NCI-H1092 treated with DMSO at 0.1 percent for 48 hours (cell line): ENCODE measurements at regions not wholly inside any gene's neighbourhood (a gene's known extent, or its start where the extent isn't known, plus 50 kb on each side); places are given as distances from the start of the nearest gene placed in this dataset.

ENCODE experiments used
- DNase-seq: peaks from one replicate; lab custom pipeline; 2025; lab: John Stamatoyannopoulos, UW

DNA sequence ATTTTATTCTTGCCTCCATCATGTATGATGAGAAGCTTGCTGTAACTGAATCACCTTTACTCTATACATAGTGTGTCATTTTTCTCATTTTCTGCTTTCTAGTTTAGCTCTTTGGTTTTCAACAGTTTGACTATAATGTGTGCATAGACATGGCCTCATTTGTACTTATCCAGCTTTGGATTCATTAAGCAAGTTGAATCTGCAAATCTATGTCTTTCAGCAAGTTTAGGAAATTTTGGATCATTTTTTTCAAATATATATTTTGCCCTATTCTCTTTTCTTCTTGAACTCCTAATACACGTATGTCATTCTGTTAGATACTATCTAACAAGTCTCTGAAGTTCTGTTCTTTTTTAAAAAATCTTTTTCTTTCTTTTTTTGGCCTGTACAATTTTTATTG is 57.8 kb downstream of the PRLHR start:
- DNase-seq = no peak

DNA sequence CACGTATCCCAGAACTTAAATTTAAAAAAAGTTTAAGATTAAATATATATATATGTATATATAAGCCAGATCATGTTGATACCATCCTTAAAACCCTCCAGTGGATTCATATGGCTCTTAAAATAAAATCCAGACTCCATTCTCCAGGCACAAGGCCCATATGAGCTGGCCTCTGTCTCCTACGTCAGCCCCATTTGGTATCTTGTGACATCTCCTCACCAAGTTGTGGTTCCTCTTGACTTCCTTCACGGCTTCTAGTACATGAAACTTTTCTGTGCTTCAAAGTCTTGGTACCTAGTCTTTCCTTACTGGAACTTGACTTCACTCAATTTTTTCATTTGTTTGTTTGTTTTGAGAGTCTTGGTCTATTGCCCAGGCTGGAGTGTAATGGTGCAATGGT is 61.3 kb downstream of the PRLHR start:
- no peak for DNase-seq

DNA sequence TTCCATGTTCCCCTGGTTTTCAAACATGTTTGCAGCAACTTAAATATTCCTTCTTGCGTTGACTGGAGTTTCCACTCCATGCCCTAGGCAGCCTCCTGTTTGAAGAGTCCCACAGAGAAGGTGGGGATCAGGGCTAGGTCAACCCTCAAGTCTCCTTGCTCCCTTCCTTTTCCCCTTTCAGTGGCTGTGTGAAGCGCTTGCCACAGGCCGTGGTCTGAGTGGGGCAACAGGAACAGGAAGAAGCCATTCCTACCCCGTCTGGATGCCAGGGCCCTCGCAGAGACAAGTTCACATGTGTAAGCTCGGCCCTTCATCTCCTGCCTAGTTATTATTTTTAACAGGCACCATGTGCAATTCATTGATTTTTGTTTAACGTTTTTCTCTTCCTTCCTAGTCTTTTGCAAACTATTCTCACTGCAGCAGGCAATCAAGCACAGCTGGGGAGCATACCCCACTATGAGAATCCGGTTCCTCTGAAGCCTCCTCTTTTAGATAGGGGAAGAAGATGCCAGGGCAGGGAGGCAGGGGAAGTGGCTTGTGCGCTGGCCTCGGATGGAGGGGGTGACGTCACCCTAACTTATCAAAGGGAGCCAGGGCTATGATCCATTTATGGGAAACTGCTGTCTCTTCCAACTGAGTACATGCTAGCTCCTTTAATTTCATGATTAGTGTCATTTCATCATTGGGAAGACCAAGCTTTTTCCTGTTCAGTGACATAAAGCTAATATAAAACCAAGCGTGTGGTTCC is 64.2 kb downstream of the PRLHR start:
- DNase-seq = no peak

DNA sequence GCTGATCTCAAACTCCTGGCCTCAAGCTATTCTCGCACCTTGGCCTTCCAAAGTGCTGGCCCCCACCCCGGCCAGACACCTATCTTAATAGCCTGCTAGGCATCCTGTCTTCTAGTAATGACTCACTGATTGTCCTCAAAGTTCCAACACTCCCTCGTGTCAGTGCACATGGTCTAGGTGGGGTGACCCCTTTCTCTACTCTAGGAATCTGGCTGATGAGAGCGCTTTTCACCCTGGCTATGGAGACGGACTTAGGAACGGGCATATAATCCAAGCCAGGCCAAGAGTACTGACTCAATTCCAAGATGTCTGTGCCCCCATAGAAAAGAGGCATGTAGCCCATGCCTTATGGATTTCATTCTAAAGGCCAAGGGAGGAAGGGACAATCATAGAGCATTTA is 67.0 kb downstream of the PRLHR start:
- no peak for DNase-seq

DNA sequence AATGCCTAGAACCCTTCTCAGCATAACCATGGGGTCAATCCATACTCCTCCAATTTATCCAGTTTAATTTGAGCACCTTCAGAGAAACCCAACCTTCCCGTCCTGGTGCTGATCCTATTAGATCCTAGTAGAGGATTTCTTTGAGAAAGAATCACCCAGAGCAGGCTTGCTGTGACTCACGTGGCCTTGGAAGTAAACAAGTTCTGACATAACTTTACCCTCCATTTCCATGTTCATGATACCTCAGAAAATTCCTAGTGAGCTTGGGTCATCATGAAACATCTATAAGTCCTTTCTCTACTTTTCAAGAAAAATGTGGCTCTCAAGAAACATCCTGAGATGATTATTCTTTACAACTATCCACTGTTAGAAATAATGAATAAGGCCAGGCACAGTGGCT is 71.7 kb downstream of the PRLHR start:
- DNase-seq = no peak

DNA sequence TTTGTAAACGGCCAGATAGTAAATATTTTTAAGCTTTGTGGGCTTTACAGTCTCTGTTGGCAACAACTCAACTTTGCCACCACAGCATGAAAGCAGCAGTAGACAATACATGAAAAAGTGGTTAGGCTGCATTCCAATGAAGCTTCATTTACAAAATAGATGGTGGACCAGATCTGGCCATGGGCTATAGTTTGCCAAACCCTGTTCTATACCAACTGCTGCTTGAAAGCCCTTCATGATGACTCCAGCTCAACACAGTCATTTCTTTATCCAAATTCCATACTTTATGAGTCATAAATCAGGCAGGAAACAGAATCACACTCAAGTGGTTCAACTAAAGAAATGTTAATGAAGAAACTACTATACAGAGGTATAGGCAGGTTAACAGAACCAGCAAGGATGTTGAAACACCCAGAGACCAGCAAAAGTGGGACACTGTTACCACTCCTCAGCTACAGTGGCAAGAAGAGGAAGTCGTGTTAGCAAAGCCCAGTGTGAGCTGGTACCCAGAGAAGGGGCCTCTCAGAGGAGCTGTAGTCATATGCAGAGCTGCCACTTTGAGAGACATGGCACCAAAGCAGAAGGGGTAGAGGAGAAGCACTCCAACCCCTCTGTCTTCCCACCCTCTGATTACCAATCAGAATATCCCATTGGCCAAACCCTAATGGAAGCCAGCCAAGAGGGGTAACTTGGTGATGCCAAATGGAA is 72.5 kb downstream of the PRLHR start:
- DNase-seq = no peak

DNA sequence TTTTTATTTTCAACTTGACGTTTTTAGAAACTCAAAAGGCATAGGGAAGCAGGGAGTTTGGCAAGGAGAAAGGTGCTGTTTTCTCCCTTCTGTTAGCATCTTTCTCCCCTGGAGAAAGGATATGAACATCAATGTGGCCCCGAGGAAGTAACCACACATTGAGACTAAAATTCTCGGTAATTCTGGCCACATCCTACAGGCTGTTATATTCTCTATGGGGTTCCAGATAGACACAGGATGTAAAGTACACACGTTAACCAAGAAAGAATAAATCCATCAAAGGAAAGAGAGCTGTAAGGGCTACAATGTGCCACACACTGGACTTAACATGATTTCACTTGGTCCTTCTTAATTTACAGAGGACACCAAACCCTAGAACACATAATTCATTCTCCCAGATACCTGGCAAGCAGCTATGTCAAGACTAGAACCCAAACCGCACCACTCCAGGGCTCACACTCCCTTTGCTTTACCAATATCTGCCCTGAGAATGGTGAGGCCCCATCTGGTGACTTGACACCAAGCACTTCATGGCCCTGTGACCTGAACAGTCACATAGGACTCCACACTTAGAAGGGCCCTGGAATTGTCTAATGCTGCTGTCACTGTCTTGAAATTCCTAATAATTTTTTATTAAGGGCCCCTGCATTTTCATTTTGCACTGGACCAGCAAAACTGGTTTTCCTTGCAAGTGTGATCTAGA is 73.9 kb downstream of the PRLHR start:
- no peak for DNase-seq

DNA sequence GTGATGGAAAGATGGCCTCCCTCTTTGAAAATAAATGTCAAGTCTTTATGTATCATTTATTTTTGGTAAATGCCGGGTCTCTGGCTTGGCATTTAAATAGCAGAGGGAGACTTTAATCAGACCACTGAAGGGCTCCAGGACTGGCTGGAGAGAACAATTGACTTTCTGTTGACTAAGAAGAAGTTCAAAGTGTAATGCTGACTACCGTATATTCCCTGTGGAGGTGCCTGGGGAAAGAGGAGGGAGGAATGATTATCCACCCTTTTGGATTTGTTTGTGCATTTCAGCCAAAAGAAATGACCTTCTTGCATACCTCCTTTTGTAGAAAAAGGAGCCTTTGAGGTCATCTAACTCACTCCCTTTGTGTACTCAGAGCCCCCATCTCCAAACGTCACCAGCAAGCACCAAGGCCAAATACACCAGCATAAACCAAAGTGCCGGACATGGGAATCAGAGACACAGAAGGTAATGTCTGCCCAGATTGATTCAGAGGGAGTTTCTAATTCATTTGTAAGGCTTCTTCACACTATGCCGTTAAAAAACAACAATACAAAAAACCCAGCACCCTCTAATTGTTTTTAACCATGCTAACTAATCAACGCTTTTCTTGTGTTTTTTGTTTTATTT is 75.2 kb downstream of the PRLHR start:
- no peak for DNase-seq

DNA sequence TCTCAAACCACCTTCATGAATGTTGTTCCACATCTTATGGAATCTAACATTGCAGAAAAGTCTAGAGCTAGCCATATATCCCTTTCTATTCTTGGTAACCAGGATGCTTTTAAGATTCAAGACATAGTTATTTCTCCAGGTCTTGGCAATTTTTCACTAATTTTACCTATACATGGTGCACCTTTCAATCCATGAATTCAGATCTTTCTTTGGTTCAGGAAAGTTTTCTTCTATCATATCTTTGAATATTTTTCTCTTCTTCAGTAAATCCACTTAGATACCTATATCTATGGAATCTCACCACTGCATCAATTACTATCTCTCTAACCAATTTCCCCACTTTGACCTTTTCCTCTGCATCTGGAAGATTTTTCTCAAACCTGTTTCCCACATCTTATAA is 77.4 kb downstream of the PRLHR start:
- DNase-seq = no peak

DNA sequence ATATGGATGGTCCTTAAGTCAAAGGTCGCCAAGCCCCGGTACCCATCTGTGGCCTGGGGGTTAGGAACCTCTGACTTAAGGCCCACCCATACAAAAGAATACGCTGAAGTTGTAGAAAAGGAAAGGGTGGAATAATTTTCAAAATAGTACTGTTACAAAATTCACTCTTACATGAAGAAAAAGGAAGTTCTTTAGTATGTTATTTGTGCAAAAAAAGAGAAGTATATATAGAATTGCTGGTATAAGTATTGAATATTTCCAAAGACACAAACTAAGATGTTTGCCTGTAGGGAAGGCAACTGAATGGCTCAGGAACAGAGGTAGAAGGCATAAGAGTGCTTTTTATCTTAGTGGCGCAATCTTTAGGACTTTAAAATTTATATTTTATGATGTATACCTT is 78.7 kb downstream of the PRLHR start:
- DNase-seq = no peak

DNA sequence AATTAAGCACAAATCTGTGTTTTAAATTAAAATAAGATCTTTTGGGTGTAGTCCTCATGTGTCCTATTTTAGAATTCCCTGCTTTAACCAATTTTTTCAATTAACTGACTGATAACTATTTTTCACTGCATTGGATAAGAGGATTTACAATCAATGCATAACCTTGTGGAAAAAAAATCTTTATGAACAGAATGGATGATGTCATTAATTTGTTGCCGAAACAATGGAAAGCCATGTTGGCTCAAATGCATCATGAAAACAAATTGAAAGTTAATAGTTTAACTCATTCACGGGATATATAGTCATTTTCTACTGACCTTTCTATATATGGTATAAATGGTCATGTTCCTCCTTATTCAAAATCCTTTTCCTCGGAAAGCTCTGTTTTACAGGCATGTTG is 82.3 kb downstream of the PRLHR start:
- no peak for DNase-seq

DNA sequence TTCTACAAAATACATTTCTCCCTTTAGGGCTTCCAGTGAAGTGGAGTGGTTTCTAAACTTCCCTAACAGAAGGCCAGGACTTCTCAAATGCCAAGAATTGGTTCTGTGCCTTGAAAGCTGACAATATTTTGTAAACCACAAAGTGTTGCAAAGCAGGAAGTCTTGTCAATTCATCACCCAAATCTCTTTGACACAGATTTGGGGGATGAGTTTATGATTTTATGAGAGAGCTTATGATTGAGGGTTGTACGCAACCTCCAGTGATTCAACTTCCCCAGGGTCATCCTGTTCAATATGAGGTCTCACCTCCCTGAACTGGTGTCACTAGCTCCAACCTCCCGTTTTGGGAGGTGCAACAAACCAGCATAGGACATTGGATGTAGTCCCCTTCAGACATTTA is 83.7 kb downstream of the PRLHR start:
- no peak for DNase-seq

DNA sequence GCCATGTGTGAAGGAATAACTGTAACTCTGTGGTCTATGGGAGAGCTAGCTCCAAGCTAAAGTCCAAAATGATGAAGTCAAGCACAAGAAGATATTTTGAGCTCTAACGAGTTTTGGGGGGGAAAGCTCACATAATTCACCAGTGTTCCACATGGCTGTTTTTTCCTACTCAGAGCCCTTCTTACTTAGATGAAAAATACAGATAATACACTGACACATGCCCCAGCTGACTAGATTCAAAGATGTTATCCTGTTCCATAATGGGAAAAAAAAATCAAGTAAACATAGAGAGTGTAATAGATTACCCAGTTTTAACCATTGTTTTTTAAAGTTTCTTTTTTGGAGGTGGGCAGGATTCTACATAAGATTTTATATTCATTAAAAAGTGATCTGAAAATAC is 86.6 kb downstream of the PRLHR start:
- DNase-seq = no peak

DNA sequence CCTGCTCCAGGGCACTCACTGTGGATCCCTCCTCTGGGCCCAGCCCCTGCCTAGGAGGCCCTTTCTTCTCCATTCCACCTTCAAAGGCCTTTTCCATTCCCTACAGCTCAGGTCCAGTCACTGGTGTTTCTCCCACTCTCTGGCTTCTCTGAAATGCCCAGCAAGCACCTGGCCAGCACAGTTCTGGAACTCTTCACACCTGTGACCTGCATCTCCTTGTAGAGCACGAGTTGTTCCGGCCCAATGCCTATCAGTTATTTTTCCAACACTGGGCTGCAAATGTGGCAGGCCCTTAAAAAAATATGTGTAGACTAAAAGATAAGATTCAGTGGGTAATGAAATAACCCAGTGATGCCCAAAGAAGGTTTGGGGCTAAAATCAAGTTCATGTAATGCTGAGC is 87.1 kb downstream of the PRLHR start:
- DNase-seq = no peak

DNA sequence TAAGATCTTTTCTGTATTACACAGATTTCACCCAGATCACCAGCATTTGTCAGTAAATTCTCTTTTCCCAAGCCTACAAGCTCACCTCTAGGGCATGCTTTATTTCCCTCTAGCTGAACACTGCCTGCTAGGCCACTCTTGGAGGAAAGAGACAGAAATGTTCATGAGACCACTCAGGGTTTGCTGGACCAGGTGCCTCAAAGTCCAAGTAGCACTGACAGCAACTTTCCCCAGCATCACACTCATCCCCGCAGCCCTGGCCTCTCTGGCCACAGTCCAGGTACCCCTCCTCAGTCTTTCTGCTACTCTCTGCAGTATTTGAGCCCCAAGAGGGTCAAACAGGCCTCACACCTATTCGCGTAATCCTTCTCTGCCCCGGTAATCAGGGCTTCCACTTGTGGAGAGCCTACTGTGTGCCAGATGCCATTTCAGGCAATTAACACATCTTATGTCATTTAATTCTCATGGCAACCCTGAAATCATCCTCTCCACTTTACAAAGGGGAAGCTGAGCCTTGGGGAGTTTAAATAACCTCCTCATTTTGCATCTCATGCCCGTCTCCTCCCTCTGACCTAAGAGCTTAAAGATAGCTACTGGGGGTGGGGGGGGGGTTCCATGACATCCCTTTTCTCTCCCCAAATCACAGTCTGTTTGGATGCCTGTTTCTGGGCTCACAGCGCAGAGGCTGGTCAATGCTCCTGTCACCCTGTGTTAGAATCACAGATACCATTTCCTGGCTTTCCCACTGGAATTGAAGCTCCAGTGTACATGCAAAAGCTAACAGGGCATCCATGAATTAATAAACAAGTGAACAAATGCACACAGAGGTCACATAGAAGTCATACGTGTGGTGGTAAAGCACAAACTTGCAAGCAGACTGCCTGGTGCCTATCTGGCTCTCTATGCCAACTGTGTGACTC is 88.5 kb downstream of the PRLHR start:
- DNase-seq = no peak

DNA sequence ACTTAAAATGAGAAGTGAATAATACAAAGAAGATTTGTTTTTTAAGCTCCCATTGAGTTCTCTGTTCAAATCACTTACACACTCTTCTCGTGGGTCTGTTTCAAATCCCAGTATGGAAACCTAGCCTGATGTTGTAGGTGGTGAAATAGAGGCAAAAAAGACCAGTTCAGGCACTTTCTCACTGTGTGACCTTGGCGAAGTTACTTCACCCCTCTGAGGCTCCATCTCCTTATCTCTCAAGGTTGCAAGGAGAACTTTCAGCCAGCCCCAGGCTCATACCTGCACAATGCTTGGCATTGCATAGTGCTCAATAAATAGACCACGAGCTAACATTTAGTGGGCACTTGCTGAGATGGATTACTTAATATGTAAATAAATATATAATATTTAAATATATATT is 90.1 kb downstream of the PRLHR start:
- no peak for DNase-seq

DNA sequence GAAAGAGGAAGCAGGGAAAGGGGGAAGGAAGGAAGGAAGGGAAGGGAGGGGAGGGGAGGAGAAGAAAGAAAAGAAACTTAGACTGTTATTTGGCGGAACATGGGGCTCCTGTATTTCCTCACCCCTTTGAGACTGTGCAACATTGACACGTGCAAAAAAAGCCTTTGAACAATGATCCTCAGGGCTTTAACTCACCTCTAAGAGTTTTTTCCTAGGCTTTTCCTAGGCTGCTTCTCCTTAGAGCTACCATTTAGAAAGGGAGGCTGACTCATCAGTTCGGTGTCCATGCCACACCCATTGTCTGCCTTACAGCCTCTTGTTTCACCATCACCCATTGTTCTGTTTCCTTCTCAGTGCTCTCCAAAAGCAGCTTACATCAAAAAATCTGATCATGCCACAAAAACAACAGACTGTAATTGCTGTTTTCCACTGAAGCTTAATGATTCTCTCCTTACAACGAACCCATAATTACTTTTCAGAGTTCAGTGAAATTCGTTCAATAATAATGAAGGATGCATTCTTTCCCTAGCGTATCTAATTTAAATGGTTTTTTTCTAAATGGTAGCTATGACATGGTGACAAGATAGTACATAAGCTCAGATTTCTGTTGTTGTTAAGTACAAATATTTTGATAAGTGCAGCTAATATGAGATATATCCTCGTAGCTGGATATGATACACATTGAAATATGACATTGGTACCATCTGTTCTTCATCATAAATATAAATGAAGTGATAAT is 90.8 kb downstream of the PRLHR start:
- DNase-seq = no peak

DNA sequence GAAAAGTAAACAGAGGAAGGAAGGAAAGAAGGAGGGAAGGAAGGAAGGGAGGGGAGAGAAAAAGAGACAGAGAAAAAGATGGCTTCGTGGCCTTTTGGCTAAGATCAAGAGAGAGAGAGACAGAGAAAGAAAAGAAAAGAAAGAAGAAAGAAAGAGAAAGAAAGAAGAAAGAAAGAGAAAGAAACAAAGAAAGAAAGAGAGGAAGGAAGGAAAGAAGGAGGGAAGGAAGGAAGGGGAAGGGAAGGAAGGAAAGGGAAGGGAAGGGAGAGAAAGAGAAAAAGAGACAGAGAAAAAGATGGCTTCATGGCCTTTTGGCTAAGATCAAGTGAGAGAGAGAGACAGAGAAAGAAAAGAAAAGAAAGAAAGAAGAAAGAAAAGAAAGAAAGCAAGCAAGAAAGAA is 91.4 kb downstream of the PRLHR start:
- no peak for DNase-seq

DNA sequence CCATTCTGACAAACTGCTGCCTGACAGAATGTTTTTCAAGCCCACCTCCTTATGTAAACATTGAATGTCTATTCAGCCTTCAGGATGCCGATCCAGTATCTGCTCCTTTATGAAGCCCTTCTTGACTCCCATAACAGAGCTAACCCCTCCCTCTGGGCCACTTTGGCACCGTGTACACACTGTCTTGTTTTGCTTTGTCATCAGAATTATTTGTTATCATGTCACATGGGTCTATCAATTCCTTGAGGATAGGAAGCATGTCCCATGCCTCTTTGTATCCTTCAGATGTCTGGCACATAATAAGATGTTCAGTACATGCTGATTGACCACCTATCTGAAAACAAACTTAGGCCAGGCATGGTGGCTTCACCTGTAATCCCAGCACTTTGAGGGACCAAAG is 92.3 kb downstream of the PRLHR start:
- DNase-seq = no peak

DNA sequence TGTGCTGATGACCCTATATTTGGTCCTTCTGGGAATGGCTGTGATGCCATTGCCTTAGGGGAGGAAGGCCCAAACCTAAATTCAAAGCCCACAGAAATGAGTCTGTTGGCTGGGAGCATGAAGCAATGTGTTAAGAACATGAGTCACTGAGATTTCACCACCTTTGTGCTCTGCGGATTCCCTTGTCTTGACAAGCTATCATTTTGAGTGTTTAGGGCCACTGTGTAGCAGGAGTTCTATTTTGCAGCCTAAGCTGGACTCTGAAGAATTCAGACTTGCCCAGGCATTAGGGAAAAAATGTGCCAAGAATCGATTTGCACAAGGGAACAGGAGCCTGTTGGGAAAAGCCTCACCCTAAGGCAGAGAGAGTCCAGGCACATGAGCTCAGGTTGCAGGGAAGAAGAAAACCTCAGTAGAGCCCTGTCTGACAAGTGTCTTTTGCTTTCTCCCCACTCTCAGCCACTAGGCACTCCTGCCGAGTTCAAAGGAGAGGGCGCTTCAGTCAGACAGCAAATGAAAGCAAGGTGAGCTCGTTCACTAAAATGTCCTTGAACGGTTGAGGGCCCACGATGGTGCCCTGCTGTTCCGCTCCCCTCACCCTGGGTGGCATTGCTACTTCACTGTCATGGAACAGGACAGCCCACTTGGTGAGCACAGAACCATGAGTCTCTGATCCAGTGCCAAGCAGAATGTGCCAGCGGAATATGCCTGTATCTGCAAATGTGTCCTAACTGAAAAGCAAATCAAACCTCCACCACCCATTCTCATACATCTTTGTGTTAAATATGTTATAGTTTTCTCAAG is 93.6 kb downstream of the PRLHR start:
- DNase-seq = no peak
